Ascending aorta (tissue), 2 donors: ENCODE measurements at regions not wholly inside any gene's neighbourhood (a gene's known extent, or its start where the extent isn't known, plus 50 kb on each side); places are given as distances from the start of the nearest gene placed in this dataset.
"Not testable (repeated sequence)": the region's sequence is repeated elsewhere in the genome, so short reads cannot be mapped to it uniquely, and the experiment has no call there.

Experiments
- DNase-seq, 2 donors: peaks; one replicate each; pipeline ENCODE4 v3.0.0-alpha.2; 2019; ENCODE audit warnings: low spot score in 2 of 2
- H3K27ac ChIP-seq, 2 donors: fragments of 200-600 bp; sonication (generic); one replicate each; pipeline ENCODE4 v1.5.1; 2016 to 2017; ENCODE audit warnings: mild to moderate bottlenecking in 1 of 2
- H3K27me3 ChIP-seq: fragments of 200-600 bp; sonication (generic); one replicate; pipeline ENCODE4 v1.5.1; 2017
- H3K36me3 ChIP-seq, 2 donors: fragments of 200-600 bp; sonication (generic); one replicate each; pipeline ENCODE4 v1.5.1; 2016
- H3K4me1 ChIP-seq, 2 donors: fragments of 200-600 bp; sonication (generic); one replicate each; pipeline ENCODE4 v1.5.1; 2016 to 2017; ENCODE audit warnings: mild to moderate bottlenecking in 1 of 2
- H3K4me3 ChIP-seq, 2 donors: fragments of 200-600 bp; sonication (generic); one replicate each; pipeline ENCODE4 v1.5.1; 2016 to 2017; ENCODE audit warnings: mild to moderate bottlenecking in 1 of 2
- H3K9me3 ChIP-seq, 2 donors: fragments of 200-600 bp; sonication (generic); one replicate each; pipeline ENCODE4 v1.5.1; 2016
- intact Hi-C: fragments of 100-400 bp; cut with DNase I; formaldehyde crosslinking; loops from one replicate; pipeline ENCODE4 v1.15.1; 2023
- TF ChIP-seq, protein P1 (sequence below), 3 experiments: fragments of 200-600 bp in 2 of 3; fragments of 450-650 bp in 1 of 3; sonication (generic) in 2 of 3; IDR thresholded peaks; one replicate each; pipeline ENCODE4 v1.5.1; 2016 to 2019; ENCODE audit warnings: antibody characterized with exemption in 3 of 3, mild to moderate bottlenecking in 1 of 3, moderate library complexity in 1 of 3

- H3K4me3 ChIP-seq = no peak overlapping the region
- no peaks in the 10 kb centered on the region for H3K27me3 ChIP-seq
- DNase-seq = no peak
- peaks cover 0 to 6% of the 10 kb centered on the region in 2 donors for H3K9me3 ChIP-seq
- no peak overlapping the region for H3K27ac ChIP-seq
- no peaks in the 10 kb centered on the region for H3K36me3 ChIP-seq
- TF ChIP-seq, protein P1, sequence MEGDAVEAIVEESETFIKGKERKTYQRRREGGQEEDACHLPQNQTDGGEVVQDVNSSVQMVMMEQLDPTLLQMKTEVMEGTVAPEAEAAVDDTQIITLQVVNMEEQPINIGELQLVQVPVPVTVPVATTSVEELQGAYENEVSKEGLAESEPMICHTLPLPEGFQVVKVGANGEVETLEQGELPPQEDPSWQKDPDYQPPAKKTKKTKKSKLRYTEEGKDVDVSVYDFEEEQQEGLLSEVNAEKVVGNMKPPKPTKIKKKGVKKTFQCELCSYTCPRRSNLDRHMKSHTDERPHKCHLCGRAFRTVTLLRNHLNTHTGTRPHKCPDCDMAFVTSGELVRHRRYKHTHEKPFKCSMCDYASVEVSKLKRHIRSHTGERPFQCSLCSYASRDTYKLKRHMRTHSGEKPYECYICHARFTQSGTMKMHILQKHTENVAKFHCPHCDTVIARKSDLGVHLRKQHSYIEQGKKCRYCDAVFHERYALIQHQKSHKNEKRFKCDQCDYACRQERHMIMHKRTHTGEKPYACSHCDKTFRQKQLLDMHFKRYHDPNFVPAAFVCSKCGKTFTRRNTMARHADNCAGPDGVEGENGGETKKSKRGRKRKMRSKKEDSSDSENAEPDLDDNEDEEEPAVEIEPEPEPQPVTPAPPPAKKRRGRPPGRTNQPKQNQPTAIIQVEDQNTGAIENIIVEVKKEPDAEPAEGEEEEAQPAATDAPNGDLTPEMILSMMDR (IDR thresholded peaks at IDR 0.05) = no peak
- H3K4me1 ChIP-seq = no peaks in the 10 kb centered on the region
- intact Hi-C loops = no loop called here
Observed at GRCh38 chr1:166685200-166685599, 154.1 kb upstream of the POGK start.

DNA sequence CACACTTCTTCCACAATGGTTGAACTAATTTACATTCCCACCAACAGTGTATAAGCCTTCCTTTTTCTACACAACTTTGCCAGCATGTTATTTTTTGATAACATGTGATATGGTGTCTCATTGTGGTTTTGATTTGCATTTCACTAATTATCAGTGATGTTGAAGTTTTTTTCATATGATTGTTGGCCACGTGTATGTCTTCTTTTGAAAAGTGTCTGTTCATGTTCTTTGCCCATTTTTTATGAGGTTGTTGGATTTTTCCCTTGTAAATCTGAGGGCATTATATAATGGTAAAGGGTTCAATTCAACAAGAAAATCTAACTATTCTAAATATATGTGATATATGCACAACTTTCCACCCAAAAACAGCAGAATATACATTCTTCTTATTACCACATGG, 153.4 kb upstream of the POGK start:
- DNase-seq, H3K9me3 ChIP-seq, H3K27me3 ChIP-seq, H3K4me3 ChIP-seq, H3K36me3 ChIP-seq, H3K4me1 ChIP-seq, H3K27ac ChIP-seq, intact Hi-C loops: not testable (repeated sequence)

- not testable (repeated sequence) for H3K36me3 ChIP-seq, H3K27me3 ChIP-seq
Observed at GRCh38 chr1:166690596-166690995, 148.7 kb upstream of the POGK start.

DNA sequence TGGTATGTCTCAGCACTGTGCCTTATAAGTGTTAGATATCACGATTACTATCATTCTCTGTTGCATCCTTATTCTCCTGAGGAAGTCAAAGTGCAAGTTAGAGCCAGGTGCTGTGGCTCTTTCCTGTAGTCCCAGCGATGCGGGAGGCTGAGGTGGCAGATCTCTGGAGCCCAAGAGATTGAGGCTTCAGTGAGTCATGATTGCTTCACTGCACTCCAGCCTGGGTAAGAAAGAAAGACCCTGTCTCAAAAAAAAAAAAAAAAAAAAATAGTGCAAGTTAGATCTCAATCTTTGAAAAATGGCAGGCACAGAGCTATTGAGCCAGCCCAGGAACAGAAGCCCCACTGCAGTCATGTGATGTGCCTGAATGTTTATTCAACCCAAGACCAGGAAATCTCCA, 147.8 kb upstream of the POGK start:
- Histone ChIP-seq H3K27ac (no peak overlapping the region), H3K4me1 (no peaks in the 10 kb centered on the region), H3K4me3 (no peak overlapping the region), H3K27me3 (no peaks in the 10 kb centered on the region), H3K36me3 (no peaks in the 10 kb centered on the region), H3K9me3 (no peaks in the 10 kb centered on the region)
- TF ChIP-seq, protein P1 (IDR thresholded peaks at IDR 0.05) = no peak
- intact Hi-C loops = no loop called here
- no peak for DNase-seq

More at GRCh38 chr1:166690596-166690995, 148.7 kb upstream of the POGK start:
- H3K9me3 ChIP-seq, H3K27ac ChIP-seq, H3K4me1 ChIP-seq, DNase-seq, H3K4me3 ChIP-seq, intact Hi-C loops: not testable (repeated sequence)

DNA sequence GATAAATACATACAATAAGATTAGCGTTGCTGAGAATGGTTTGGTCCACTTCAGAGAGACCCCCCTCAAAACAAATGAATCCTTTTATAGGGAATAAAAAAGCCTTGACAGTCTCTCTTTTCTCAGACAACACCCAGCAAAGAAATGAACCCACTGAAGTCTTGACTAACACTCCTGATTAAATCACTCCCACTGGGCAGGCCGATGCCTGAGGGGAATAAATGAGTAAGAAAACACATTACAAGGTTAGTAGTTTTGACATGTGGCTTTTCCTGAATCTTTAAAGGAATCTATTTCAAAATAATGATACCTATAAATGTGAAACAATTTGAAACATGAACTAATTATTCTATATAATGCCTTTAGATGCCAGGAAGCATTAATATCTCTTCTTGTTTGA, 146.9 kb upstream of the POGK start:
- no peaks in the 10 kb centered on the region for H3K36me3 ChIP-seq
- no peaks in the 10 kb centered on the region for H3K27me3 ChIP-seq
- intact Hi-C loops = no loop called here
- H3K9me3 ChIP-seq = no peaks in the 10 kb centered on the region
- no peak for DNase-seq
- TF ChIP-seq, protein P1 (IDR thresholded peaks at IDR 0.05) = no peak
- H3K4me3 ChIP-seq = no peak overlapping the region
- H3K27ac ChIP-seq = no peak overlapping the region
- H3K4me1 ChIP-seq = no peaks in the 10 kb centered on the region

- no peaks in the 10 kb centered on the region for H3K36me3 ChIP-seq
- no peaks in the 10 kb centered on the region for H3K9me3 ChIP-seq
- no peak for DNase-seq
- no peak overlapping the region for H3K4me3 ChIP-seq
- intact Hi-C loops = no loop called here
- no peak overlapping the region for H3K27ac ChIP-seq
- H3K27me3 ChIP-seq = no peaks in the 10 kb centered on the region
- TF ChIP-seq, protein P1 (IDR thresholded peaks at IDR 0.05) = no peak
- no peaks in the 10 kb centered on the region for H3K4me1 ChIP-seq
Observed at GRCh38 chr1:166693158-166693557, 146.1 kb upstream of the POGK start.

GRCh38 chr1:166693673-166694297, 145.5 kb upstream of the POGK start:
- H3K9me3 ChIP-seq = no peaks in the 10 kb centered on the region
- H3K4me3 ChIP-seq = no peak overlapping the region
- no peak for DNase-seq
- intact Hi-C loops = no loop called here
- no peaks in the 10 kb centered on the region for H3K27me3 ChIP-seq
- H3K27ac ChIP-seq = no peak overlapping the region
- no peaks in the 10 kb centered on the region for H3K4me1 ChIP-seq
- no peaks in the 10 kb centered on the region for H3K36me3 ChIP-seq
- TF ChIP-seq, protein P1 (IDR thresholded peaks at IDR 0.05) = no peak
